Lower leg skin (tissue), 4 donors: ENCODE measurements at regions not wholly inside any gene's neighbourhood (a gene's known extent, or its start where the extent isn't known, plus 50 kb on each side); places are given as distances from the start of the nearest gene placed in this dataset.

Source experiments
- DNase-seq, 2 donors: peaks; one replicate each; pipeline ENCODE4 v3.0.0-alpha.2; 2019; ENCODE audit warnings: low spot score in 2 of 2
- H3K4me3 ChIP-seq: fragments of 200-600 bp; sonication (generic); 2 replicates; pipeline ENCODE4 v1.5.1; 2017; ENCODE audit warnings: mild to moderate bottlenecking, low read depth; ENCODE audit not compliant: poor library complexity, severe bottlenecking
- POLR2A ChIP-seq, 2 donors: fragments of 450-650 bp; IDR thresholded peaks; one replicate each; pipeline ENCODE4 v1.6.1; 2016 to 2017; ENCODE audit warnings: antibody characterized with exemption in 2 of 2, mild to moderate bottlenecking in 1 of 2, moderate library complexity in 1 of 2
- WGBS, 2 donors: methylation state at CpG; one replicate each; pipeline ENCODE4 v1.1.5; 2018; 5-methylcytosine and 5-hydroxymethylcytosine counted together
- intact Hi-C: fragments of 100-400 bp; cut with DNase I; formaldehyde crosslinking; loops from one replicate; pipeline ENCODE4 v1.15.0; 2023; ENCODE audit warnings: low total_unique reads
- TF ChIP-seq, protein P1 (sequence below), 3 donors: fragments of 450-650 bp; IDR thresholded peaks; one replicate each; pipeline ENCODE4 v1.5.1; 2016; ENCODE audit warnings: antibody characterized with exemption in 3 of 3, mild to moderate bottlenecking in 3 of 3, moderate library complexity in 2 of 3

DNA sequence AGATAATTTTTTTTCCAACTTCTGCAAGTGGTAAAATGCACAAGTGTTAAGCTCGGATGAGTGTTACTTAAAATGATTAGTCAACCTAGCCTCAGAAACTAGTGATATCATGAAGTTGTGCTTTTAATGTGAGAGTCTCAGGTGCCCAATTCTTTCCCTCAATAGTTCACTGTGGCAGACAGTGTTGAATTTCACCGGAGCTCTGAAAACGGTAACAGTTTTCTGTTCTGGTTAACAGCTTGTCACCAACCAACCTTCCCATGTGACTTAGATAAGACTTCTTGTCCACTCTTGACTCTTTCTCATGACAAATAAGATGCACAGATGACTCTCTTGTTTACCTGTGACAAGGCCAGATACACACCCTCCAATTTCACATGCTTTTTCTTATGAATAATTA lies 125.5 kb downstream of the OSTF1 start:
- no peak for TF ChIP-seq POLR2A (IDR thresholded peaks at IDR 0.05)
- TF ChIP-seq, protein P1, sequence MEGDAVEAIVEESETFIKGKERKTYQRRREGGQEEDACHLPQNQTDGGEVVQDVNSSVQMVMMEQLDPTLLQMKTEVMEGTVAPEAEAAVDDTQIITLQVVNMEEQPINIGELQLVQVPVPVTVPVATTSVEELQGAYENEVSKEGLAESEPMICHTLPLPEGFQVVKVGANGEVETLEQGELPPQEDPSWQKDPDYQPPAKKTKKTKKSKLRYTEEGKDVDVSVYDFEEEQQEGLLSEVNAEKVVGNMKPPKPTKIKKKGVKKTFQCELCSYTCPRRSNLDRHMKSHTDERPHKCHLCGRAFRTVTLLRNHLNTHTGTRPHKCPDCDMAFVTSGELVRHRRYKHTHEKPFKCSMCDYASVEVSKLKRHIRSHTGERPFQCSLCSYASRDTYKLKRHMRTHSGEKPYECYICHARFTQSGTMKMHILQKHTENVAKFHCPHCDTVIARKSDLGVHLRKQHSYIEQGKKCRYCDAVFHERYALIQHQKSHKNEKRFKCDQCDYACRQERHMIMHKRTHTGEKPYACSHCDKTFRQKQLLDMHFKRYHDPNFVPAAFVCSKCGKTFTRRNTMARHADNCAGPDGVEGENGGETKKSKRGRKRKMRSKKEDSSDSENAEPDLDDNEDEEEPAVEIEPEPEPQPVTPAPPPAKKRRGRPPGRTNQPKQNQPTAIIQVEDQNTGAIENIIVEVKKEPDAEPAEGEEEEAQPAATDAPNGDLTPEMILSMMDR (IDR thresholded peaks at IDR 0.05): no peak
- intact Hi-C loops: no loop called here
- WGBS, 2 donors: 91% methylated on average over 3 of the region's 3 CpGs
- H3K4me3 ChIP-seq: no peak overlapping the region
- no peak for DNase-seq

- intact Hi-C loops: no loop called here
Measured at GRCh38 chr9:75226403-75227139, 138.3 kb downstream of the OSTF1 start.

GRCh38 chr9:75228893-75229292 lies 140.6 kb downstream of the OSTF1 start:
- H3K4me3 ChIP-seq: no peak overlapping the region
- TF ChIP-seq, protein P1 (IDR thresholded peaks at IDR 0.05): no peak
- TF ChIP-seq POLR2A (IDR thresholded peaks at IDR 0.05): no peak
- DNase-seq: no peak
- 68 to 83% methylated on average over 3 of the region's 3 CpGs for WGBS, 2 donors
- intact Hi-C loops: no loop called here

More at GRCh38 chr9:75226403-75227139, 138.3 kb downstream of the OSTF1 start:
- no peak for DNase-seq
- 84 to 91% methylated on average over 2 of the region's 2 CpGs for WGBS, 2 donors
- TF ChIP-seq, protein P1 (IDR thresholded peaks at IDR 0.05): no peak
- TF ChIP-seq POLR2A (IDR thresholded peaks at IDR 0.05): no peak
- H3K4me3 ChIP-seq: no peak overlapping the region

GRCh38 chr9:75229605-75230332 lies 141.5 kb downstream of the OSTF1 start:
- no peak overlapping the region for H3K4me3 ChIP-seq
- no peak for TF ChIP-seq POLR2A (IDR thresholded peaks at IDR 0.05)
- TF ChIP-seq, protein P1 (IDR thresholded peaks at IDR 0.05): no peak
- intact Hi-C loops: no loop called here
- peak in 1 of 2 donors; percentile 68 for DNase-seq
- 53 to 55% methylated on average over 5 of the region's 5 CpGs for WGBS, 2 donors

GRCh38 chr9:75230469-75230868 lies 142.2 kb downstream of the OSTF1 start:
- TF ChIP-seq, protein P1 (IDR thresholded peaks at IDR 0.05): no peak
- TF ChIP-seq POLR2A (IDR thresholded peaks at IDR 0.05): no peak

More at GRCh38 chr9:75230469-75230868, 142.2 kb downstream of the OSTF1 start:
- no peak overlapping the region for H3K4me3 ChIP-seq
- DNase-seq: no peak
- WGBS, 2 donors: 63 to 76% methylated on average over 3 of the region's 3 CpGs
- intact Hi-C loops: no loop called here
